ENCODE measurements at regions not wholly inside any gene's neighbourhood (a gene's known extent, or its start where the extent isn't known, plus 50 kb on each side); places are given as distances from the start of the nearest gene placed in this dataset.

- Mint-ChIP-seq H3K9me3 (no peaks in the 10 kb centered on the region), H3K4me3 (no peak overlapping the region), H3K36me3 (ENCODE audit: low read depth) (no peaks in the 10 kb centered on the region), H3K4me1 (ENCODE audit: low read depth) (no peaks in the 10 kb centered on the region), H3K27ac (no peak overlapping the region), H3K27me3 (peaks cover 13% of the 10 kb centered on the region)
- no peak for DNase-seq
Observed at GRCh38 chr14:36394593-36394992, 74.2 kb upstream of the MBIP start.

GRCh38 chr14:36390718-36391117 is 70.3 kb upstream of the MBIP start:
- H3K27me3 Mint-ChIP-seq: peaks cover 17% of the 10 kb centered on the region
- H3K27ac Mint-ChIP-seq: no peak overlapping the region
- H3K36me3 Mint-ChIP-seq (ENCODE audit: low read depth): no peaks in the 10 kb centered on the region
- no peaks in the 10 kb centered on the region for H3K9me3 Mint-ChIP-seq
- no peak overlapping the region for H3K4me3 Mint-ChIP-seq
- no peaks in the 10 kb centered on the region for H3K4me1 Mint-ChIP-seq (ENCODE audit: low read depth)
- no peak for DNase-seq

DNA sequence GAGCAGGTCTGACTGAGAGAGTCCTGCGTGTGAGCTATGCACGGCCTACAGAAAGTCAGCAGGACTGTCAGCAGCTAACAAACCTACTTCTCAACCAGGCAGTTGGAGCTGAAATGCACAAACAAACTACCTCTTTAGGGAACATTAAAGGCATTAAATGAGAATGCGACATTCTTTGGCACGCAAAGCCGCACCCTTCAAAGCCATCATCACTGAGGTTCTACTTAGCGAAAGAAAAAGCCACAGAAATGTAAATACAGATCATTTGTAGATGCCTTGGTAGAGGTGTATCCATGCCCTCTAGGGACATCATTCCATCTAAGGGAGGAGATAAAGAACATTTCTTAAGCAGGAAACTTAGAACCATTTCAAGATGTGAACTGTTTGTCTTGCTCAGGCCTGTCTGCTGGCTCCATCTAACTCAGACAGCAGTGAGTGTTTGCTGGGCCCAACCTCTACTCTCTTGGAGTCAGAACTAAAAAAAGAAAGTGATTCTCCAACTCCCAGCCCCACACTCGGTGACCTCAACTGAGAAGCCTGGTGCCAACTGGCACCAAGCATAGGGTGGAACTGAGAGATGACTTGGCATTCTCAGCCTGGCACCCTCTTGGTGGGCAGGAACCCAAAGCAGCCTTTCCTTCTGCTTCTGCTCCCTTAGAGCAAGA is 63.5 kb upstream of the MBIP start:
- no peak overlapping the region for H3K4me3 Mint-ChIP-seq
- peaks cover 8% of the 10 kb centered on the region for H3K27me3 Mint-ChIP-seq
- no peaks in the 10 kb centered on the region for H3K9me3 Mint-ChIP-seq
- H3K27ac Mint-ChIP-seq: no peak overlapping the region
- no peaks in the 10 kb centered on the region for H3K36me3 Mint-ChIP-seq (ENCODE audit: low read depth)
- H3K4me1 Mint-ChIP-seq (ENCODE audit: low read depth): no peaks in the 10 kb centered on the region
- DNase-seq: no peak

GRCh38 chr14:36373982-36374673 is 53.7 kb upstream of the MBIP start:
- peaks cover 1% of the 10 kb centered on the region for H3K4me1 Mint-ChIP-seq (ENCODE audit: low read depth)
- peak; percentile 78 for DNase-seq
- H3K9me3 Mint-ChIP-seq: no peaks in the 10 kb centered on the region
- no peak overlapping the region for H3K27ac Mint-ChIP-seq
- H3K36me3 Mint-ChIP-seq (ENCODE audit: low read depth): no peaks in the 10 kb centered on the region
- H3K27me3 Mint-ChIP-seq: peaks cover 18% of the 10 kb centered on the region
- H3K4me3 Mint-ChIP-seq: no peak overlapping the region
